Thymus (tissue), 11 donors: ENCODE measurements at regions not wholly inside any gene's neighbourhood (a gene's known extent, or its start where the extent isn't known, plus 50 kb on each side); places are given as distances from the start of the nearest gene placed in this dataset.
A peak's percentile ranks its signal among the peaks of the same experiment; 100 is the strongest.

Experiments used
- DNase-seq, 9 donors: peaks; one replicate each; pipeline ENCODE4 v3.0.0-alpha.2; 2013; ENCODE audit warnings: low spot score in 9 of 9, low read depth in 6 of 9, missing footprints in 1 of 9
- H3K27ac ChIP-seq, 2 donors: one replicate each; pipeline ENCODE4 v1.5.1; 2013; ENCODE audit warnings: control low read depth in 1 of 2, low read depth in 1 of 2, low read length in 1 of 2, mild to moderate bottlenecking in 1 of 2, moderate library complexity in 1 of 2
- H3K27me3 ChIP-seq, 2 donors: one replicate each; pipeline ENCODE4 v1.5.1; 2013; ENCODE audit warnings: low read length in 1 of 2; ENCODE audit not compliant: control insufficient read depth in 2 of 2, insufficient read depth in 1 of 2
- H3K36me3 ChIP-seq, 2 donors: one replicate each; pipeline ENCODE4 v1.5.1; 2013; ENCODE audit warnings: low read length in 1 of 2, mild to moderate bottlenecking in 1 of 2, moderate library complexity in 1 of 2; ENCODE audit not compliant: control insufficient read depth in 2 of 2, insufficient read depth in 2 of 2
- H3K4me1 ChIP-seq, 2 donors: one replicate each; pipeline ENCODE4 v1.5.1; 2013; ENCODE audit warnings: low read length in 2 of 2; ENCODE audit not compliant: control insufficient read depth in 2 of 2, insufficient read depth in 2 of 2
- H3K4me3 ChIP-seq, 2 donors: one replicate each; pipeline ENCODE4 v1.5.1; 2013; ENCODE audit warnings: low read length in 2 of 2, control low read depth in 1 of 2, mild to moderate bottlenecking in 1 of 2
- H3K9me3 ChIP-seq, 2 donors: one replicate each; pipeline ENCODE4 v1.5.1; 2013; ENCODE audit warnings: low read length in 1 of 2, mild to moderate bottlenecking in 1 of 2; ENCODE audit not compliant: control insufficient read depth in 2 of 2, insufficient read depth in 1 of 2
- WGBS: extraction: QIAGEN DNeasy Blood & Tissue Kit; methylation state at CpG from one replicate; pipeline ENCODE4 v1.1.7; 2013; 5-methylcytosine and 5-hydroxymethylcytosine counted together
- donor health status: healthy.

GRCh38 chr13:105016266-105016665, 1519.2 kb downstream of the EFNB2 start:
- no peak for DNase-seq
- no peaks in the 10 kb centered on the region for H3K9me3 ChIP-seq
- WGBS: 88% methylated on average over 4 of the region's 4 CpGs
- no peaks in the 10 kb centered on the region for H3K4me1 ChIP-seq
- no peaks in the 10 kb centered on the region for H3K27me3 ChIP-seq
- no peak overlapping the region for H3K4me3 ChIP-seq
- H3K27ac ChIP-seq: no peak overlapping the region
- no peaks in the 10 kb centered on the region for H3K36me3 ChIP-seq

GRCh38 chr13:105008604-105009003, 1526.9 kb downstream of the EFNB2 start:
- WGBS: 98% methylated on average over 5 of the region's 5 CpGs
- H3K4me1 ChIP-seq: no peaks in the 10 kb centered on the region
- H3K36me3 ChIP-seq: no peaks in the 10 kb centered on the region
- H3K4me3 ChIP-seq: no peak overlapping the region
- no peaks in the 10 kb centered on the region for H3K27me3 ChIP-seq
- DNase-seq: no peak
- H3K9me3 ChIP-seq: no peaks in the 10 kb centered on the region
- H3K27ac ChIP-seq: no peak overlapping the region

- WGBS: 95% methylated on average over 6 of the region's 6 CpGs
- no peaks in the 10 kb centered on the region for H3K4me1 ChIP-seq
- no peaks in the 10 kb centered on the region for H3K27me3 ChIP-seq
- H3K9me3 ChIP-seq: no peaks in the 10 kb centered on the region
- H3K27ac ChIP-seq: no peak overlapping the region
- no peaks in the 10 kb centered on the region for H3K36me3 ChIP-seq
- H3K4me3 ChIP-seq: no peak overlapping the region
- DNase-seq: no peak
Measured at GRCh38 chr13:105007166-105007808, 1528.2 kb downstream of the EFNB2 start.

- Histone ChIP-seq H3K4me3 (no peak overlapping the region), H3K27ac (no peak overlapping the region), H3K9me3 (no peaks in the 10 kb centered on the region), H3K36me3 (no peaks in the 10 kb centered on the region), H3K27me3 (no peaks in the 10 kb centered on the region), H3K4me1 (no peaks in the 10 kb centered on the region)
- 99% methylated on average over 3 of the region's 3 CpGs for WGBS
- DNase-seq: no peak
Measured at GRCh38 chr13:104996022-104996421, 1539.4 kb downstream of the EFNB2 start.

GRCh38 chr13:104993708-104994107, 1541.8 kb downstream of the EFNB2 start:
- WGBS: 94% methylated on average over 3 of the region's 3 CpGs
- Histone ChIP-seq H3K36me3 (no peaks in the 10 kb centered on the region), H3K4me1 (peaks cover 0 to 2% of the 10 kb centered on the region in 2 donors), H3K9me3 (no peaks in the 10 kb centered on the region), H3K4me3 (no peak overlapping the region), H3K27me3 (no peaks in the 10 kb centered on the region), H3K27ac (no peak overlapping the region)
- no peak for DNase-seq

GRCh38 chr13:104987621-104988020, 1547.8 kb downstream of the EFNB2 start:
- peaks cover 2 to 14% of the 10 kb centered on the region in 2 donors for H3K4me1 ChIP-seq
- H3K27ac ChIP-seq: no peak overlapping the region
- H3K4me3 ChIP-seq: no peak overlapping the region
- H3K9me3 ChIP-seq: no peaks in the 10 kb centered on the region
- no peaks in the 10 kb centered on the region for H3K27me3 ChIP-seq
- H3K36me3 ChIP-seq: no peaks in the 10 kb centered on the region
- no peak for DNase-seq
- 98% methylated on average over 5 of the region's 5 CpGs for WGBS

- peaks cover 2 to 14% of the 10 kb centered on the region in 2 donors for H3K4me1 ChIP-seq
- H3K27me3 ChIP-seq: no peaks in the 10 kb centered on the region
- H3K36me3 ChIP-seq: no peaks in the 10 kb centered on the region
- H3K27ac ChIP-seq: peak overlapping the region; percentile 61 to 78
- 3% methylated on average over 2 of the region's 2 CpGs for WGBS
- DNase-seq: peak in 7 of 9 donors; percentile 22 to 77 (median 50)
- H3K9me3 ChIP-seq: no peaks in the 10 kb centered on the region
- H3K4me3 ChIP-seq: no peak overlapping the region
Measured at GRCh38 chr13:104984296-104984818, 1551.1 kb downstream of the EFNB2 start.

- H3K4me1 ChIP-seq: peaks cover 2 to 11% of the 10 kb centered on the region in 2 donors
- peak overlapping the region in 1 of 2 donors; percentile 8 for H3K27ac ChIP-seq
- H3K4me3 ChIP-seq: no peak overlapping the region
- H3K27me3 ChIP-seq: no peaks in the 10 kb centered on the region
- H3K36me3 ChIP-seq: no peaks in the 10 kb centered on the region
- peak in 2 of 9 donors; percentile 24 to 43 for DNase-seq
- no peaks in the 10 kb centered on the region for H3K9me3 ChIP-seq
- 99% methylated on average over 1 of the region's 1 CpG for WGBS
Measured at GRCh38 chr13:104983601-104984000, 1551.9 kb downstream of the EFNB2 start.

- 9% methylated on average over 2 of the region's 2 CpGs for WGBS
- Histone ChIP-seq H3K27ac (no peak overlapping the region), H3K27me3 (no peaks in the 10 kb centered on the region), H3K36me3 (no peaks in the 10 kb centered on the region), H3K9me3 (no peaks in the 10 kb centered on the region), H3K4me3 (no peak overlapping the region), H3K4me1 (peaks cover 0 to 9% of the 10 kb centered on the region in 2 donors)
- DNase-seq: peak in 3 of 9 donors; percentile 12 to 53 (median 18)
Measured at GRCh38 chr13:104980586-104980985, 1554.9 kb downstream of the EFNB2 start.
